ENCODE measurements at regions not wholly inside any gene's neighbourhood (a gene's known extent, or its start where the extent isn't known, plus 50 kb on each side); places are given as distances from the start of the nearest gene placed in this dataset.
"Not testable (repeated sequence)": the region's sequence is repeated elsewhere in the genome, so short reads cannot be mapped to it uniquely, and the experiment has no call there.

GRCh38 chr2:163187119-163187518 lies 348.6 kb upstream of the KCNH7 start:
- no peak for DNase-seq (ENCODE audit: low read depth)

- no peak for DNase-seq (ENCODE audit: low read depth)
These were observed 346.6 kb upstream of the KCNH7 start for GRCh38 chr2:163185160-163185559.

GRCh38 chr2:163182764-163183354 lies 344.3 kb upstream of the KCNH7 start:
- no peak for DNase-seq (ENCODE audit: low read depth)

GRCh38 chr2:163177592-163177991 lies 339.0 kb upstream of the KCNH7 start:
- DNase-seq (ENCODE audit: low read depth): no peak

- DNase-seq (ENCODE audit: low read depth): no peak
These were observed 336.7 kb upstream of the KCNH7 start for GRCh38 chr2:163175294-163175693.

- DNase-seq (ENCODE audit: low read depth): no peak
These were observed 335.0 kb upstream of the KCNH7 start for GRCh38 chr2:163173591-163173990.

- no peak for DNase-seq (ENCODE audit: low read depth)
These were observed 333.4 kb upstream of the KCNH7 start for GRCh38 chr2:163171786-163172530.

GRCh38 chr2:163157891-163158496 lies 319.4 kb upstream of the KCNH7 start:
- DNase-seq (ENCODE audit: low read depth): peak; percentile 58

GRCh38 chr2:163157411-163157810 lies 318.8 kb upstream of the KCNH7 start:
- DNase-seq (ENCODE audit: low read depth): peak; percentile 55

- DNase-seq (ENCODE audit: low read depth): no peak
These were observed 317.4 kb upstream of the KCNH7 start for GRCh38 chr2:163155925-163156324.

GRCh38 chr2:163155279-163155883 lies 316.8 kb upstream of the KCNH7 start:
- no peak for DNase-seq (ENCODE audit: low read depth)

GRCh38 chr2:163142618-163143017 lies 304.1 kb upstream of the KCNH7 start:
- no peak for DNase-seq (ENCODE audit: low read depth)

GRCh38 chr2:163138947-163139346 lies 300.4 kb upstream of the KCNH7 start:
- no peak for DNase-seq (ENCODE audit: low read depth)

GRCh38 chr2:163135256-163135655 lies 296.7 kb upstream of the KCNH7 start:
- DNase-seq (ENCODE audit: low read depth): no peak

- DNase-seq (ENCODE audit: low read depth): peak; percentile 42
These were observed 295.0 kb upstream of the KCNH7 start for GRCh38 chr2:163133602-163134001.

- no peak for DNase-seq (ENCODE audit: low read depth)
These were observed 294.3 kb upstream of the KCNH7 start for GRCh38 chr2:163132850-163133249.

GRCh38 chr2:163132207-163132606 lies 293.6 kb upstream of the KCNH7 start:
- DNase-seq (ENCODE audit: low read depth): not testable (repeated sequence)

- no peak for DNase-seq (ENCODE audit: low read depth)
These were observed 285.0 kb upstream of the KCNH7 start for GRCh38 chr2:163123526-163123925.

- DNase-seq (ENCODE audit: low read depth): no peak
These were observed 283.7 kb upstream of the KCNH7 start for GRCh38 chr2:163122257-163122656.

GRCh38 chr2:163121483-163121882 lies 282.9 kb upstream of the KCNH7 start:
- DNase-seq (ENCODE audit: low read depth): no peak

GRCh38 chr2:163119966-163120365 lies 281.4 kb upstream of the KCNH7 start:
- no peak for DNase-seq (ENCODE audit: low read depth)

GRCh38 chr2:163086940-163087339 lies 248.4 kb upstream of the KCNH7 start:
- DNase-seq (ENCODE audit: low read depth): no peak
